A673 (cell line): ENCODE measurements at regions not wholly inside any gene's neighbourhood (a gene's known extent, or its start where the extent isn't known, plus 50 kb on each side); places are given as distances from the start of the nearest gene placed in this dataset.

Experiments
- BruUV-seq: library from RNA; stranded (reverse); fragments of 400-500 nt; replicated peaks from 2 replicates; lab custom pipeline; 2021; lab: Mats Ljungman, UMichigan
- CTCF ChIA-PET: fragments of 300-600 bp; sonication (Branson Sonifier 250); formaldehyde crosslinking; loops from one replicate; lab custom pipeline; 2022; ENCODE audit warnings: antibody characterized with exemption; lab: Charles Lee
- POLR2A ChIA-PET: fragments of 300-600 bp; sonication (Branson Sonifier 250); formaldehyde crosslinking; loops from one replicate; lab custom pipeline; 2022; ENCODE audit warnings: antibody characterized with exemption; ENCODE audit not compliant: low non-redundant PET; lab: Charles Lee
- DNase-seq: peaks from one replicate; pipeline ENCODE4 v3.0.0-alpha.2; 2015; ENCODE audit warnings: low spot score
- H3K27ac ChIP-seq: fragments of 200-600 bp; sonication (generic); 2 replicates; pipeline ENCODE4 v1.5.1; 2016; ENCODE audit warnings: mixed run types, low read depth, mild to moderate bottlenecking, mixed read lengths, antibody characterized with exemption, low read length; ENCODE audit not compliant: poor library complexity, severe bottlenecking
- H3K27me3 ChIP-seq: fragments of 200-600 bp; sonication (generic); replicated peaks from 2 replicates; pipeline ENCODE4 v1.6.1; 2017; ENCODE audit warnings: mixed run types, low read depth, mild to moderate bottlenecking, mixed read lengths, antibody characterized with exemption, low read length; ENCODE audit not compliant: insufficient read depth, poor library complexity
- H3K36me3 ChIP-seq: fragments of 200-600 bp; sonication (generic); 2 replicates; pipeline ENCODE4 v1.6.1; 2016; ENCODE audit warnings: mixed run types, mild to moderate bottlenecking, mixed read lengths, antibody characterized with exemption, low read length; ENCODE audit not compliant: insufficient read depth, poor library complexity, severe bottlenecking
- H3K4me1 ChIP-seq: fragments of 200-600 bp; sonication (generic); 2 replicates; pipeline ENCODE4 v1.6.1; 2017; ENCODE audit warnings: mixed run types, mild to moderate bottlenecking, mixed read lengths, antibody characterized with exemption, low read length; ENCODE audit not compliant: insufficient read depth, poor library complexity, severe bottlenecking
- H3K4me3 ChIP-seq: fragments of 200-600 bp; sonication (generic); 2 replicates; pipeline ENCODE4 v1.5.1; 2016; ENCODE audit warnings: low read depth, mixed run types, mild to moderate bottlenecking, mixed read lengths, low read length; ENCODE audit not compliant: poor library complexity, severe bottlenecking
- H3K9me3 ChIP-seq: fragments of 200-600 bp; sonication (generic); 2 replicates; pipeline ENCODE4 v1.6.1; 2016; ENCODE audit warnings: mixed run types, low read depth, mild to moderate bottlenecking, mixed read lengths, antibody characterized with exemption, low read length; ENCODE audit not compliant: poor library complexity, severe bottlenecking
- CTCF ChIP-seq: fragments of 300-800, 200-600 bp; sonication (generic); conservative IDR thresholded peaks from 2 replicates; pipeline ENCODE4 v1.5.1; 2017; ENCODE audit warnings: low read depth, mild to moderate bottlenecking, antibody characterized with exemption, low read length, moderate library complexity, mixed read lengths
- EZH2 ChIP-seq: fragments of 200-600 bp; sonication (generic); IDR thresholded peaks from 2 replicates; pipeline ENCODE4 v1.6.1; 2017; ENCODE audit warnings: borderline replicate concordance, low read depth, mild to moderate bottlenecking, mixed read lengths, antibody characterized with exemption, low read length; ENCODE audit not compliant: poor library complexity, severe bottlenecking
- intact Hi-C: fragments of 100-400 bp; cut with micrococcal nuclease; formaldehyde crosslinking; loops from one replicate; pipeline ENCODE4 v1.10.0; 2022; ENCODE audit not compliant: unreplicated experiment

- Histone ChIP-seq H3K9me3 (no peaks in the 10 kb centered on the region), H3K4me1 (peaks cover 15% of the 10 kb centered on the region), H3K36me3 (no peaks in the 10 kb centered on the region), H3K27me3 (no peaks in the 10 kb centered on the region), H3K4me3 (peak overlapping the region; percentile 36), H3K27ac (no peak overlapping the region)
- POLR2A ChIA-PET = no interaction called here
- TF ChIP-seq EZH2 (no peak), CTCF (no peak)
- DNase-seq = peak; percentile 31
- intact Hi-C loops = no loop called here
- BruUV-seq = no TSS peak
- CTCF ChIA-PET = interaction anchor here (0.6 kb wide), 2 partner anchors 210 to 1911 kb away, joined by 4 to 6 read pairs; no protein-coding TSS in a partner anchor
Measured at GRCh38 chr11:116192509-116193210, 580.1 kb downstream of the BUD13 start.

- intact Hi-C loops = no loop called here
- CTCF ChIA-PET = no interaction called here
- Histone ChIP-seq H3K4me1 (peaks cover 15% of the 10 kb centered on the region), H3K27ac (no peak overlapping the region), H3K4me3 (no peak overlapping the region), H3K9me3 (no peaks in the 10 kb centered on the region), H3K27me3 (no peaks in the 10 kb centered on the region), H3K36me3 (no peaks in the 10 kb centered on the region)
- TF ChIP-seq EZH2 (no peak), CTCF (no peak)
- no TSS peak for BruUV-seq
- DNase-seq = no peak
- POLR2A ChIA-PET = no interaction called here
Measured at GRCh38 chr11:116190861-116191260, 581.9 kb downstream of the BUD13 start.

DNA sequence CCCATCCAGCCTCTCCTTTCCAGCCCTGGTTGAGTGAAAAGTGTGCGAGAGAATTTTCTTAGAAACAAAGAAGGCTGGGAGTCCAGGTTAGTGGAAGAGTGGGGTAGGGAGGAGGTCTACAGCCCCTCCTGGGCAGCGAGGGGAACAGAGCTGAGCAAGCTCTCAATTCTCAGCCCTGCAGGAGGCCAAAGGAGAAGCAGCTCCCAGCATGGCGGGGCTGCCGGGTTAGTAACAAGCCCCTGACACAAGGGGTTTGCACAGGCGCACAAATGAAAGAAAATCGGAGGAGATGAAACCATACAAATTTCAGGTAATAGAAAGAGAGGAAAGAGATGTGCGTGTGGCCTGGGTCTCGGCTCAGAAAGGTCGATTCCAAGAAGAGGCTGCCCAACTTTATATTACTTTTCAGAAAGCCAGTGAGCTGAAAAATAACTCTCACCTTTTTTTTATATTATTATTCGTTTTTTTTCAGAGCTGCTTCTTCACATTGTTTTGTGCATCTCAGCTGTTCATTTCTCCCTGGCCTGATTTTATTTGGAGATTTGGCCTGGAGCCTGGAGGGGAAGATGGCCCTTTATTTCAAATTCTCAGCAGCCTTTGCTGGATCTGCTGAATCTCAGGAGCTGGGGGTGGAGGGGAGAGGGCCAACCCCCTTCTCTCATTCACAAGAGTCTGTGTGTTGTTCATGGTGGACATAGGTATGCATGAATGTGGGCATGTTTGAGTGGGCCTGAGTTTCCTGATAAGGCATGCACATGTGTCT, 583.2 kb downstream of the BUD13 start:
- no peak overlapping the region for H3K4me3 ChIP-seq
- POLR2A ChIA-PET = no interaction called here
- TF ChIP-seq CTCF = no peak
- TF ChIP-seq EZH2 = no peak
- CTCF ChIA-PET = no interaction called here
- no peak for DNase-seq
- H3K9me3 ChIP-seq = no peaks in the 10 kb centered on the region
- no peaks in the 10 kb centered on the region for H3K27me3 ChIP-seq
- H3K27ac ChIP-seq = no peak overlapping the region
- BruUV-seq = no TSS peak
- H3K36me3 ChIP-seq = no peaks in the 10 kb centered on the region
- H3K4me1 ChIP-seq = peaks cover 15% of the 10 kb centered on the region
- intact Hi-C loops = no loop called here
